Transverse colon (tissue), 4 donors: ENCODE measurements at regions not wholly inside any gene's neighbourhood (a gene's known extent, or its start where the extent isn't known, plus 50 kb on each side); places are given as distances from the start of the nearest gene placed in this dataset.

ENCODE experiments used
- DNase-seq: peaks from one replicate; pipeline ENCODE4 v3.0.0-alpha.2; 2019
- H3K27ac ChIP-seq, 4 donors: fragments of 200-600 bp; sonication (generic); 2 replicates each; pipeline ENCODE4 v1.5.1; 2016 to 2018; ENCODE audit warnings: inconsistent platforms in 4 of 4
- H3K27me3 ChIP-seq: fragments of 200-600 bp; sonication (generic); 2 replicates; pipeline ENCODE4 v1.5.1; 2017; ENCODE audit warnings: inconsistent platforms
- H3K36me3 ChIP-seq, 4 donors: fragments of 200-600 bp; sonication (generic); 2 replicates each; pipeline ENCODE4 v1.5.1; 2017 to 2019; ENCODE audit warnings: inconsistent platforms in 4 of 4
- H3K4me1 ChIP-seq, 4 donors: fragments of 200-600 bp; sonication (generic); 2 replicates each; pipeline ENCODE4 v1.5.1; 2017 to 2020; ENCODE audit warnings: inconsistent platforms in 4 of 4
- H3K4me3 ChIP-seq, 4 donors: fragments of 200-600 bp; sonication (generic); 1 replicate in 1 of 4; 2 replicates in 3 of 4; pipeline versions ENCODE4 v1.5.1 to v1.6.1; 2017 to 2019; ENCODE audit warnings: inconsistent platforms in 4 of 4
- H3K9me3 ChIP-seq, 2 donors: fragments of 200-600 bp; sonication (generic); 2 replicates each; pipeline ENCODE4 v1.5.1; 2017 to 2019; ENCODE audit warnings: inconsistent platforms in 2 of 2
- EP300 ChIP-seq: sonication (generic); formaldehyde crosslinking; IDR thresholded peaks from one replicate; pipeline ENCODE4 v1.6.1; 2017; ENCODE audit warnings: antibody characterized with exemption, low read depth
- POLR2A ChIP-seq: fragments of 450-650 bp; IDR thresholded peaks from one replicate; pipeline ENCODE4 v1.6.1; 2016; ENCODE audit warnings: antibody characterized with exemption, mild to moderate bottlenecking, moderate library complexity
- POLR2AphosphoS5 ChIP-seq, 3 donors: sonication (generic); formaldehyde crosslinking; IDR thresholded peaks; one replicate each; pipeline ENCODE4 v1.6.1; 2016; ENCODE audit warnings: antibody characterized with exemption in 3 of 3
- WGBS, 2 donors: methylation state at CpG; one replicate each; pipeline ENCODE4 v1.1.5; 2018; ENCODE audit warnings: low coverage in 1 of 2; 5-methylcytosine and 5-hydroxymethylcytosine counted together
- in situ Hi-C, 4 donors: fragments of 200-750 bp; cut with MboI; loops; one replicate each; pipeline versions ENCODE4 v1.15.0 to v1.15.1; 2017; ENCODE audit warnings: low sequenced_read_pairs in 3 of 4, low pct_ligation_motif_present in 1 of 4, low pct_unique_long_range_greater_than_20kb in 1 of 4
- intact Hi-C: fragments of 100-400 bp; cut with DNase I; formaldehyde crosslinking; loops from one replicate; pipeline ENCODE4 v1.15.1; 2023; ENCODE audit warnings: low total_unique reads
- TF ChIP-seq, protein P1 (sequence below), 5 experiments: fragments of 200-600 bp in 3 of 5; fragments of 450-650 bp in 2 of 5; sonication (generic) in 3 of 5; IDR thresholded peaks; 1 replicate in 2 of 5; 2 replicates in 3 of 5; pipeline ENCODE4 v1.5.1; 2016 to 2017; ENCODE audit warnings: antibody characterized with exemption in 5 of 5, inconsistent platforms in 3 of 5, mild to moderate bottlenecking in 2 of 5, moderate library complexity in 1 of 5

DNA sequence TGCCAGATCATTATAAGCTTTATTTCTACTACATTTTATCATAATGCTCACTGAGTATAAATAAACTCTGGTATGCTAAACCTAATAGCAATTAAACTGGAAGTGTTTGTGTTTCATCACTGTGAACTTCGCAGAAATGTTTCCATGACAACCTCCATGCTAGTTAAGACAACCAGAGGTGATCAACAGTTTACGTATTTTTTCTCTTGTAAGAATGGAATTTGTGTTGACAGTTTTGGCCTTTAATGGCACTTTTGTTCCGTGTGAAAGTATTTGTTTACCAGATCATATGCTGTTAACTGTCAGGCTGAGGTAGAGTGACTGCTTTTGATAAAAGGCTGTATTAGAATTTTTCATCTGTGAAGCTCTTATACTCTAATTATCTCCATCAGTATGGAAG, 212.1 kb upstream of the PPP1R3A start:
- Histone ChIP-seq H3K4me1 (peaks cover 0 to 17% (median 0%) of the 10 kb centered on the region in 4 donors), H3K4me3 (no peak overlapping the region), H3K36me3 (no peaks in the 10 kb centered on the region), H3K27me3 (no peaks in the 10 kb centered on the region), H3K27ac (no peak overlapping the region), H3K9me3 (no peaks in the 10 kb centered on the region)
- intact Hi-C loops (no loop called here), in situ Hi-C loops (no loop called here)
- DNase-seq: no peak
- WGBS, 2 donors: 43 to 51% methylated on average over 3 of the region's 3 CpGs
- TF ChIP-seq EP300 (no peak), POLR2A (no peak), POLR2AphosphoS5 (IDR thresholded peaks at IDR 0.05) (no peak)
- TF ChIP-seq, protein P1, sequence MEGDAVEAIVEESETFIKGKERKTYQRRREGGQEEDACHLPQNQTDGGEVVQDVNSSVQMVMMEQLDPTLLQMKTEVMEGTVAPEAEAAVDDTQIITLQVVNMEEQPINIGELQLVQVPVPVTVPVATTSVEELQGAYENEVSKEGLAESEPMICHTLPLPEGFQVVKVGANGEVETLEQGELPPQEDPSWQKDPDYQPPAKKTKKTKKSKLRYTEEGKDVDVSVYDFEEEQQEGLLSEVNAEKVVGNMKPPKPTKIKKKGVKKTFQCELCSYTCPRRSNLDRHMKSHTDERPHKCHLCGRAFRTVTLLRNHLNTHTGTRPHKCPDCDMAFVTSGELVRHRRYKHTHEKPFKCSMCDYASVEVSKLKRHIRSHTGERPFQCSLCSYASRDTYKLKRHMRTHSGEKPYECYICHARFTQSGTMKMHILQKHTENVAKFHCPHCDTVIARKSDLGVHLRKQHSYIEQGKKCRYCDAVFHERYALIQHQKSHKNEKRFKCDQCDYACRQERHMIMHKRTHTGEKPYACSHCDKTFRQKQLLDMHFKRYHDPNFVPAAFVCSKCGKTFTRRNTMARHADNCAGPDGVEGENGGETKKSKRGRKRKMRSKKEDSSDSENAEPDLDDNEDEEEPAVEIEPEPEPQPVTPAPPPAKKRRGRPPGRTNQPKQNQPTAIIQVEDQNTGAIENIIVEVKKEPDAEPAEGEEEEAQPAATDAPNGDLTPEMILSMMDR (IDR thresholded peaks at IDR 0.05): no peak

DNA sequence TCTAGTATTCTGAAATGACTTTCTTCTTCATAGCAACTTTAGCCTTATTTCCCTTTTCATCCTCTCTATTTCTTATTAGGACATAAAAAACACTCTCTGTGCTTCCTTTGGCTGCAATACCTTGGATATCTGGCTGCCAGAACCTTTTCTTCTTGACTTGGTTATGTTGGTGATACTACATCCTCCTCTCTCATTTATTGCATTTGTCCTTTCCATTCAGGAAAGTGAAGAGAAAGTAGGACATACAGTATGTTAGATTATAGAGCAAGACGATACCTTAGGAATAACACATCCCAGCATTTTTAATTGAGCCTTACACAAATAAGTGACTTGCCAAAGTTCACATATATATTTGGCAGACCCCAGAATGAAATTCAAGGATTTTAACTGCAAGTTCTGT, 210.1 kb upstream of the PPP1R3A start:
- no peak for DNase-seq
- WGBS, 2 donors: 95 to 100% methylated on average over 1 of the region's 1 CpG
- intact Hi-C loops: no loop called here
- Histone ChIP-seq H3K27me3 (no peaks in the 10 kb centered on the region), H3K9me3 (no peaks in the 10 kb centered on the region), H3K36me3 (no peaks in the 10 kb centered on the region), H3K4me1 (peaks cover 0 to 12% (median 0%) of the 10 kb centered on the region in 4 donors), H3K4me3 (no peak overlapping the region), H3K27ac (no peak overlapping the region)
- in situ Hi-C loops: no loop called here
- TF ChIP-seq, protein P1 (IDR thresholded peaks at IDR 0.05): no peak
- TF ChIP-seq POLR2A (no peak), EP300 (no peak), POLR2AphosphoS5 (IDR thresholded peaks at IDR 0.05) (no peak)

DNA sequence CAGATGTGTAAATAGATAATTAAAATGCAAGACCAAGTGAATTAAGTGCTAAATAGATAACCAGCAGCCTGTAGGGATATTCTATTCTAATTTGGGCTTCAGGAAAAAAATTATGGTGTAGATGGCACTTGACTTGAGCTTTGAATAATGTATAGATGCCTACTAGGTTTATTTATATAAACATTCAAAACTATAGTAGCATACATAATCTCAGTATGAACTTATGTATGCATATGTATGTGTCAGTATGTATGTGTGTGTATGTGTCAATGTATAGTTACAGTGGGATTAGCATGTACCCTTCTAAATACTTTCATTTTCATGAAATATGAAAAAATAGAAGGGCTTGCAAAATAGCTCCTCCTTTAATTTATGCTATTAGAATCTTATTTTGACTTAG, 207.3 kb upstream of the PPP1R3A start:
- in situ Hi-C loops (no loop called here), intact Hi-C loops (no loop called here)
- Histone ChIP-seq H3K27ac (no peak overlapping the region), H3K4me1 (peaks cover 0 to 12% (median 0%) of the 10 kb centered on the region in 4 donors), H3K4me3 (no peak overlapping the region), H3K9me3 (no peaks in the 10 kb centered on the region), H3K27me3 (no peaks in the 10 kb centered on the region), H3K36me3 (no peaks in the 10 kb centered on the region)
- TF ChIP-seq, protein P1 (IDR thresholded peaks at IDR 0.05): no peak
- TF ChIP-seq EP300 (no peak), POLR2A (no peak), POLR2AphosphoS5 (IDR thresholded peaks at IDR 0.05) (no peak)
- no peak for DNase-seq

DNA sequence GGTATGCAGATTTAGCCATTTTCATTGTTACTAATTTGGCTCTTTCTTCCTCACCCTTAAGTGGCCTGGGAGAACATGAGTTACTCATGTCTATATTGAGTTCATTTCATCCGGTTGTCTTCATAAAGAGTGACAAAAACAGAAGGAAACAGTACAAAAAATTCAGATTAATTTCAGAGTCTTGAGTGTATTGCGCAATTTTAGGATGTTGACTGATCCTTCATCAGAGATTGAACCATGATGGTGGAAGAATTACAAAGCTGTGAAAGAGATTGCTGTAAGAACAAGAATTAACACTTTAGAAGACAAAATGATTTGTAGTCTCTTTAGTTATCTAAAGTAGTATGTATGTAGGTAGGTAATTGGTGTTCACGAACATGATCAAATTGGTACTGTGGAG, 194.0 kb upstream of the PPP1R3A start:
- Histone ChIP-seq H3K4me1 (peaks cover 0 to 3% (median 0%) of the 10 kb centered on the region in 4 donors), H3K9me3 (no peaks in the 10 kb centered on the region), H3K36me3 (no peaks in the 10 kb centered on the region), H3K27ac (no peak overlapping the region), H3K27me3 (no peaks in the 10 kb centered on the region), H3K4me3 (no peak overlapping the region)
- in situ Hi-C loops: no loop called here
- TF ChIP-seq POLR2A (no peak), POLR2AphosphoS5 (IDR thresholded peaks at IDR 0.05) (no peak), EP300 (no peak)
- TF ChIP-seq, protein P1 (IDR thresholded peaks at IDR 0.05): no peak
- WGBS, 2 donors: 50 to 64% methylated on average over 3 of the region's 3 CpGs
- no peak for DNase-seq
- intact Hi-C loops: no loop called here
